ENCODE measurements at regions not wholly inside any gene's neighbourhood (a gene's known extent, or its start where the extent isn't known, plus 50 kb on each side); places are given as distances from the start of the nearest gene placed in this dataset.
A peak's percentile ranks its signal among the peaks of the same experiment; 100 is the strongest.

- Histone ChIP-seq H3K4me3 (ENCODE audit: insufficient read depth, low read depth, low read length) (no peak overlapping the region), H2AFZ (replicated peaks; ENCODE audit: low read length, poor library complexity) (peak overlapping the region; percentile 48), H4K5ac (ENCODE audit: low read depth, low read length) (no peak overlapping the region), H3K79me1 (ENCODE audit: low read depth in 1 of 2, low read length in 2 of 2) (no peaks in the 10 kb centered on the region), H3K36me3 (ENCODE audit: control insufficient read depth, insufficient read depth, low read length) (no peaks in the 10 kb centered on the region), H2AK9ac (replicated peaks; ENCODE audit: low read depth, low read length, poor library complexity) (no peak overlapping the region), H3K14ac (replicated peaks; ENCODE audit: low read depth, low read length) (no peak overlapping the region), H3K27ac (ENCODE audit: insufficient read depth, low read length) (no peak overlapping the region), H3K4ac (ENCODE audit: low read depth, low read length) (no peak overlapping the region), H3K18ac (ENCODE audit: low read depth, low read length) (no peak overlapping the region), H3K56ac (ENCODE audit: extremely low read depth, insufficient read depth, low read length) (no peak overlapping the region), H2BK5ac (ENCODE audit: low read depth, low read length, poor library complexity, severe bottlenecking) (no peak overlapping the region), H3K9me1 (ENCODE audit: insufficient read depth, low read length) (no peaks in the 10 kb centered on the region), H3K4me1 (ENCODE audit: control insufficient read depth, insufficient read depth, low read length) (peaks cover 5% of the 10 kb centered on the region), H4K20me1 (ENCODE audit: insufficient read depth, low read length) (no peaks in the 10 kb centered on the region), H2BK20ac (ENCODE audit: low read depth, low read length) (no peak overlapping the region), H3K4me2 (ENCODE audit: low read depth, low read length) (no peak overlapping the region), H3K9me3 (ENCODE audit: control insufficient read depth, insufficient read depth, low read length) (no peaks in the 10 kb centered on the region), H2AK5ac (ENCODE audit: low read depth, low read length) (no peak overlapping the region), H3K9ac (ENCODE audit: low read depth, low read length) (no peak overlapping the region), H4K91ac (ENCODE audit: insufficient read depth, low read depth, low read length) (no peak overlapping the region), H3K27me3 (ENCODE audit: control insufficient read depth, insufficient read depth, low read length) (no peaks in the 10 kb centered on the region), H4K8ac (ENCODE audit: low read depth in 2 of 2, low read length in 2 of 2) (no peak overlapping the region), H3K23ac (ENCODE audit: low read depth, low read length) (no peak overlapping the region; the same call in 1 of the 2 replicates), H2BK15ac (ENCODE audit: low read depth, low read length) (no peak overlapping the region), H2BK120ac (ENCODE audit: low read depth, low read length) (no peak overlapping the region)
- DNase-seq (no peak), ATAC-seq (ENCODE audit: low read depth) (no peak)
- ChIA-PET POLR2A (ENCODE audit: unreplicated experiment) (no interaction called here), CTCF (no interaction called here)
- no TSS peak for BruUV-seq (replicated peaks)
- intact Hi-C loops (cut with micrococcal nuclease) (no loop called here), in situ Hi-C loops (cut with MboI; ENCODE audit: low sequenced_read_pairs) (no loop called here), dilution Hi-C loops (cut with HindIII; ENCODE audit: low sequenced_read_pairs, unreplicated experiment) (no loop called here)
- 80% methylated on average over 1 of the region's 9 CpGs; no CpG with 5 or more reads in 1 of the 2 experiments for WGBS, 2 experiments (ENCODE audit: extremely low coverage in 2 of 2, insufficient read length in 1 of 2)
- TF ChIP-seq CTCF (conservative IDR thresholded peaks at IDR 0.05; ENCODE audit: low read depth, low read length) (no peak), SMC3 (IDR thresholded peaks at IDR 0.05; ENCODE audit: low read depth, low read length) (no peak), RFX5 (IDR thresholded peaks at IDR 0.05; ENCODE audit: low read depth, low read length) (no peak), MAZ (IDR thresholded peaks at IDR 0.05; ENCODE audit: borderline replicate concordance, low read depth, low read length) (no peak), BHLHE40 (IDR thresholded peaks at IDR 0.05; ENCODE audit: low read depth, low read length) (no peak), CEBPB (IDR thresholded peaks at IDR 0.05; ENCODE audit: low read depth, low read length) (no peak), FOS (IDR thresholded peaks at IDR 0.05; ENCODE audit: low read depth, low read length) (no peak), RAD21 (IDR thresholded peaks at IDR 0.05; ENCODE audit: low read length) (no peak), CHD1 (IDR thresholded peaks at IDR 0.05; ENCODE audit: low read depth, low read length) (no peak), RCOR1 (IDR thresholded peaks at IDR 0.05; ENCODE audit: insufficient replicate concordance, low read length) (no peak), MAFK (IDR thresholded peaks at IDR 0.05; ENCODE audit: low read depth, low read length) (no peak), USF2 (IDR thresholded peaks at IDR 0.05; ENCODE audit: low read depth, low read length) (no peak), ELK1 (IDR thresholded peaks at IDR 0.05; ENCODE audit: borderline replicate concordance, low read depth, low read length) (no peak), POLR2A (IDR thresholded peaks at IDR 0.05; ENCODE audit: low read depth, low read length) (no peak), MXI1 (IDR thresholded peaks at IDR 0.05; ENCODE audit: borderline replicate concordance, low read depth, low read length) (no peak), NFE2L2 (IDR thresholded peaks at IDR 0.05; ENCODE audit: low read depth, low read length) (no peak)
Observed at GRCh38 chr5:173750538-173751265, 134.3 kb upstream of the BOD1 start.
